SU-DHL-6 (cell line): ENCODE measurements at regions not wholly inside any gene's neighbourhood (a gene's known extent, or its start where the extent isn't known, plus 50 kb on each side); places are given as distances from the start of the nearest gene placed in this dataset.

Source experiments
- EZH2phosphoT487 ChIP-seq: fragments of 200-600 bp; sonication (generic), shearing (Covaris generic); conservative IDR thresholded peaks from 2 replicates; pipeline ENCODE4 v1.6.1; 2018; ENCODE audit warnings: mild to moderate bottlenecking, antibody characterized with exemption, low read length, moderate library complexity, mixed read lengths
- TF ChIP-seq, protein P1 (sequence below): fragments of 200-600 bp; sonication (generic); IDR thresholded peaks from one replicate; pipeline ENCODE4 v1.5.1; 2017; ENCODE audit warnings: antibody characterized with exemption, mild to moderate bottlenecking, low read length, moderate library complexity; ENCODE audit not compliant: insufficient read depth, poor library complexity, severe bottlenecking

- TF ChIP-seq, protein P1, sequence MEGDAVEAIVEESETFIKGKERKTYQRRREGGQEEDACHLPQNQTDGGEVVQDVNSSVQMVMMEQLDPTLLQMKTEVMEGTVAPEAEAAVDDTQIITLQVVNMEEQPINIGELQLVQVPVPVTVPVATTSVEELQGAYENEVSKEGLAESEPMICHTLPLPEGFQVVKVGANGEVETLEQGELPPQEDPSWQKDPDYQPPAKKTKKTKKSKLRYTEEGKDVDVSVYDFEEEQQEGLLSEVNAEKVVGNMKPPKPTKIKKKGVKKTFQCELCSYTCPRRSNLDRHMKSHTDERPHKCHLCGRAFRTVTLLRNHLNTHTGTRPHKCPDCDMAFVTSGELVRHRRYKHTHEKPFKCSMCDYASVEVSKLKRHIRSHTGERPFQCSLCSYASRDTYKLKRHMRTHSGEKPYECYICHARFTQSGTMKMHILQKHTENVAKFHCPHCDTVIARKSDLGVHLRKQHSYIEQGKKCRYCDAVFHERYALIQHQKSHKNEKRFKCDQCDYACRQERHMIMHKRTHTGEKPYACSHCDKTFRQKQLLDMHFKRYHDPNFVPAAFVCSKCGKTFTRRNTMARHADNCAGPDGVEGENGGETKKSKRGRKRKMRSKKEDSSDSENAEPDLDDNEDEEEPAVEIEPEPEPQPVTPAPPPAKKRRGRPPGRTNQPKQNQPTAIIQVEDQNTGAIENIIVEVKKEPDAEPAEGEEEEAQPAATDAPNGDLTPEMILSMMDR, result no peak
- TF ChIP-seq EZH2phosphoT487, result no peak
Measured at GRCh38 chr4:29052266-29052665, 1667.9 kb upstream of the PCDH7 start.
